ENCODE measurements at regions not wholly inside any gene's neighbourhood (a gene's known extent, or its start where the extent isn't known, plus 50 kb on each side); places are given as distances from the start of the nearest gene placed in this dataset.

DNA sequence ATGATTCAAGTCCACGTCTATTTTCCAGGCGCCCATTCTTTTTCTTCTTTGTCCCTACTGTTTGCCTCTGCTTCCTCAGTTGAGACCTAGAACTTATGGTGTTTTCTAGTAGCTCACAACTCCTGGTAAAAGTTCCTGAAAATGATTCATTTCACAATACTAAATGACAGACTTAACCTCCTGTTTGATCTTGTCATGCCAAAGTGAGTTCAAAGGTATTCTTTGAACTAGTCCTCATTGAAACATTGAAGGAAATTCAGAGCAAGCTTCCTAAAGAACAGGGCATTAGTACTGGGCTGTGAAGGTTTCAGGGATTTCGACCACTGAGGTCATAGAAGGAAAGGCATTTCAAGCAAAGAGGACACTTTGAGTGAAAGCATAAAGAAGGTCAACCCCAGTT is 132.8 kb downstream of the IBTK start:
- DNase-seq (ENCODE audit: low spot score): no peak
- Histone ChIP-seq H3K4me1 (ENCODE audit: control insufficient read depth in 4 of 4, insufficient read depth in 4 of 4, low read length in 3 of 4) (peaks cover 0 to 3% (median 0%) of the 10 kb centered on the region in 4 donors), H3K27me3 (ENCODE audit: control insufficient read depth in 4 of 4, insufficient read depth in 4 of 4, low read length in 3 of 4) (no peaks in the 10 kb centered on the region), H3K27ac (ENCODE audit: low read depth in 1 of 2, low read length in 2 of 2) (no peak overlapping the region), H3K36me3 (ENCODE audit: control insufficient read depth in 4 of 4, insufficient read depth in 3 of 4, low read depth in 1 of 4, low read length in 3 of 4) (no peaks in the 10 kb centered on the region), H3K9ac (ENCODE audit: low read depth in 1 of 2, low read length in 2 of 2) (no peak overlapping the region), H3K4me3 (ENCODE audit: low read depth in 1 of 3, low read length in 3 of 3) (no peak overlapping the region), H3K9me3 (ENCODE audit: control insufficient read depth in 4 of 4, low read length in 3 of 4) (peaks cover 0 to 10% (median 2%) of the 10 kb centered on the region in 4 donors)
- TF ChIP-seq RXRA (IDR thresholded peaks at IDR 0.05) (no peak), TAF1 (conservative IDR thresholded peaks at IDR 0.05) (no peak), SP1 (IDR thresholded peaks at IDR 0.05) (no peak), REST (IDR thresholded peaks at IDR 0.05) (no peak), EGR1 (IDR thresholded peaks at IDR 0.05; ENCODE audit: low read depth in 2 of 2) (no peak), YY1 (IDR thresholded peaks at IDR 0.05) (no peak)
- 91% methylated on average over 3 of the region's 3 CpGs for WGBS

DNA sequence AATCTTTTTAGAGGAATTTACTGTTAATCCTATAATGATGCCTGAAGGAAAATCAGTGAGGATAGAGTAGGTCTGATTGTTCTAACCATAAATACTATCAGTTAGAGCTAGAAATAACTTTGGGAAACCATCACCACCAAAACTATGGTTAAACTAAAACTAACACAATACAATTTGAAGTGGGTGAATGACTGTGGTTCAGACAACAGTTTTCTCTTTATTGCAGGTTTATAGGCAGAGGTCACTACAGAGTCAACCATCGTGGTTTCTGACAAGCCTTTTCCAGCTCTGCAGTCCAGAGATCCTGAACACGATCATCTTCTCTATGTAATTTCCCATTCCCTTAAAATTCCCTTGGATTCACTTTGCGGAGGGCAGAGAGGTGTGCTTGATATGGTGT is 134.3 kb downstream of the IBTK start:
- no peaks in the 10 kb centered on the region for H3K36me3 ChIP-seq (ENCODE audit: control insufficient read depth in 4 of 4, insufficient read depth in 3 of 4, low read depth in 1 of 4, low read length in 3 of 4)
- DNase-seq (ENCODE audit: low spot score): no peak
- 87% methylated on average over 3 of the region's 3 CpGs for WGBS
- no peaks in the 10 kb centered on the region for H3K27me3 ChIP-seq (ENCODE audit: control insufficient read depth in 4 of 4, insufficient read depth in 4 of 4, low read length in 3 of 4)
- H3K4me3 ChIP-seq (ENCODE audit: low read depth in 1 of 3, low read length in 3 of 3): no peak overlapping the region
- H3K27ac ChIP-seq (ENCODE audit: low read depth in 1 of 2, low read length in 2 of 2): no peak overlapping the region
- TF ChIP-seq FOXA1 (IDR thresholded peaks at IDR 0.05): no peak
- TF ChIP-seq, protein P1, sequence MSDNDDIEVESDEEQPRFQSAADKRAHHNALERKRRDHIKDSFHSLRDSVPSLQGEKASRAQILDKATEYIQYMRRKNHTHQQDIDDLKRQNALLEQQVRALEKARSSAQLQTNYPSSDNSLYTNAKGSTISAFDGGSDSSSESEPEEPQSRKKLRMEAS (IDR thresholded peaks at IDR 0.05): no peak
- no peak for TF ChIP-seq GABPA (IDR thresholded peaks at IDR 0.05 in 1 of 2, conservative IDR thresholded peaks at IDR 0.05 in 1 of 2)
- peaks cover 0 to under 1% (median 0%) of the 10 kb centered on the region in 4 donors for H3K4me1 ChIP-seq (ENCODE audit: control insufficient read depth in 4 of 4, insufficient read depth in 4 of 4, low read length in 3 of 4)
- no peak overlapping the region for H3K9ac ChIP-seq (ENCODE audit: low read depth in 1 of 2, low read length in 2 of 2)
- peaks cover 0 to 12% (median 6%) of the 10 kb centered on the region in 4 donors for H3K9me3 ChIP-seq (ENCODE audit: control insufficient read depth in 4 of 4, low read length in 3 of 4)

- H3K4me1 ChIP-seq (ENCODE audit: control insufficient read depth in 4 of 4, insufficient read depth in 4 of 4, low read length in 3 of 4): no peaks in the 10 kb centered on the region
- H3K36me3 ChIP-seq (ENCODE audit: control insufficient read depth in 4 of 4, insufficient read depth in 3 of 4, low read depth in 1 of 4, low read length in 3 of 4): no peaks in the 10 kb centered on the region
- no peak overlapping the region for H3K27ac ChIP-seq (ENCODE audit: low read depth in 1 of 2, low read length in 2 of 2)
- H3K27me3 ChIP-seq (ENCODE audit: control insufficient read depth in 4 of 4, insufficient read depth in 4 of 4, low read length in 3 of 4): no peaks in the 10 kb centered on the region
- H3K9ac ChIP-seq (ENCODE audit: low read depth in 1 of 2, low read length in 2 of 2): no peak overlapping the region
- no peak for DNase-seq (ENCODE audit: low spot score)
- H3K4me3 ChIP-seq (ENCODE audit: low read depth in 1 of 3, low read length in 3 of 3): no peak overlapping the region
- peaks cover 0 to 12% (median 6%) of the 10 kb centered on the region in 4 donors for H3K9me3 ChIP-seq (ENCODE audit: control insufficient read depth in 4 of 4, low read length in 3 of 4)
- no peak for TF ChIP-seq SP1 (IDR thresholded peaks at IDR 0.05)
- TF ChIP-seq, protein P2, sequence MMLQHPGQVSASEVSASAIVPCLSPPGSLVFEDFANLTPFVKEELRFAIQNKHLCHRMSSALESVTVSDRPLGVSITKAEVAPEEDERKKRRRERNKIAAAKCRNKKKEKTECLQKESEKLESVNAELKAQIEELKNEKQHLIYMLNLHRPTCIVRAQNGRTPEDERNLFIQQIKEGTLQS (IDR thresholded peaks at IDR 0.05): no peak
- no peak for TF ChIP-seq TAF1 (conservative IDR thresholded peaks at IDR 0.05)
- no peak for TF ChIP-seq FOXA2 (IDR thresholded peaks at IDR 0.05)
- no peak for TF ChIP-seq REST (IDR thresholded peaks at IDR 0.05)
- TF ChIP-seq, protein P1 (IDR thresholded peaks at IDR 0.05): no peak
- TF ChIP-seq, protein P3, sequence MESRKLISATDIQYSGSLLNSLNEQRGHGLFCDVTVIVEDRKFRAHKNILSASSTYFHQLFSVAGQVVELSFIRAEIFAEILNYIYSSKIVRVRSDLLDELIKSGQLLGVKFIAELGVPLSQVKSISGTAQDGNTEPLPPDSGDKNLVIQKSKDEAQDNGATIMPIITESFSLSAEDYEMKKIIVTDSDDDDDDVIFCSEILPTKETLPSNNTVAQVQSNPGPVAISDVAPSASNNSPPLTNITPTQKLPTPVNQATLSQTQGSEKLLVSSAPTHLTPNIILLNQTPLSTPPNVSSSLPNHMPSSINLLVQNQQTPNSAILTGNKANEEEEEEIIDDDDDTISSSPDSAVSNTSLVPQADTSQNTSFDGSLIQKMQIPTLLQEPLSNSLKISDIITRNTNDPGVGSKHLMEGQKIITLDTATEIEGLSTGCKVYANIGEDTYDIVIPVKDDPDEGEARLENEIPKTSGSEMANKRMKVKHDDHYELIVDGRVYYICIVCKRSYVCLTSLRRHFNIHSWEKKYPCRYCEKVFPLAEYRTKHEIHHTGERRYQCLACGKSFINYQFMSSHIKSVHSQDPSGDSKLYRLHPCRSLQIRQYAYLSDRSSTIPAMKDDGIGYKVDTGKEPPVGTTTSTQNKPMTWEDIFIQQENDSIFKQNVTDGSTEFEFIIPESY (IDR thresholded peaks at IDR 0.05): no peak
- TF ChIP-seq RXRA (IDR thresholded peaks at IDR 0.05): no peak
- TF ChIP-seq JUND (IDR thresholded peaks at IDR 0.05): no peak
- no peak for TF ChIP-seq EGR1 (IDR thresholded peaks at IDR 0.05; ENCODE audit: low read depth in 2 of 2)
- no peak for TF ChIP-seq HNF4A (conservative IDR thresholded peaks at IDR 0.05)
- no peak for TF ChIP-seq FOXA1 (IDR thresholded peaks at IDR 0.05)
- no peak for TF ChIP-seq GABPA (IDR thresholded peaks at IDR 0.05 in 1 of 2, conservative IDR thresholded peaks at IDR 0.05 in 1 of 2)
- TF ChIP-seq RAD21 (IDR thresholded peaks at IDR 0.05): no peak
- no peak for TF ChIP-seq HNF4G (IDR thresholded peaks at IDR 0.05)
- no peak for TF ChIP-seq NR2F2 (IDR thresholded peaks at IDR 0.05)
- no peak for TF ChIP-seq YY1 (IDR thresholded peaks at IDR 0.05)
Observed at GRCh38 chr6:82111818-82112217, 135.7 kb downstream of the IBTK start.

Measured in liver (tissue), 7 donors.